HG02763 (cell line): ENCODE measurements at regions not wholly inside any gene's neighbourhood (a gene's known extent, or its start where the extent isn't known, plus 50 kb on each side); places are given as distances from the start of the nearest gene placed in this dataset.

Source experiments
- ATAC-seq: cut with Tn5 transposase; IDR thresholded peaks from one replicate; pipeline ENCODE4 v1.9.1; 2021; ENCODE audit warnings: mild to moderate bottlenecking, moderate library complexity; ENCODE audit not compliant: unreplicated experiment

DNA sequence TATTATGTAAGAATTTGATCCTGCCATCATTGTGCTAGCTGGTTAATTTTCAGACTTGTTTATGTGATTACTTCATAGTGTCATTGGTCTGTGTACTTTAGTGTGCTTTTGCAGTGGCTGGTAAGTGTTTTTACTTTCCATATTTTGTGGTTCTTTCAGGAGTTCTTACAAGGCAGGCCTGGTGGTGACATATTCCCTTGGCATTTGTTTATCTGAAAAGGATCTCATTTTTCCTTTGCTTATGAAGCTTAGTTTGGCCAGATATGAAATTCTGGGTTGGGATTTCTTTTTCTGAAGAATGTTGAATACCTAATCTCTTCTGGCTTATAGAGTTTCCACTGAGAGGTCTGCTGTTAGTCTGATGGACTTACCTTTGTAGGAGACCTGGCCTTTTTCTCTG is 72.8 kb upstream of the MC4R start:
- no peak for ATAC-seq

DNA sequence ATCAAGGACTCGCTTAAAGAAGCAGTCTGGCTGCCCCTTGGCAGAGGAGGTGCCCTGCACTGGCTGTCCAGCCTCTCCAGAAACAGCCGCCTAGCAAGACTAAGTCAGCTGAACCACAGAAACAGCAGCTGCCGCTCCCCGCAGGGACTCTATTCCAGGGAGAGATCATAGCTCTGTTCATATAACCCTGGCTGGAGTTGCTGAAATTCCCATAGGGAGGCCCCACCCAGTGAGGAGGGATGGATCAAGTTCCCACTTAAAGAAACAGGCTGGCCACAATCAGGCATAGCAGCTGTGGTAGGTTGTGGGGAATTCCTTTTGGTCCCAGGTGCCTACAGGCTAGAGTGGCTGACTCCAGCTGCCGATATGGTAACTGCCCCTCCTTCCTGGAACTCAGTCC is 74.2 kb upstream of the MC4R start:
- ATAC-seq = no peak

DNA sequence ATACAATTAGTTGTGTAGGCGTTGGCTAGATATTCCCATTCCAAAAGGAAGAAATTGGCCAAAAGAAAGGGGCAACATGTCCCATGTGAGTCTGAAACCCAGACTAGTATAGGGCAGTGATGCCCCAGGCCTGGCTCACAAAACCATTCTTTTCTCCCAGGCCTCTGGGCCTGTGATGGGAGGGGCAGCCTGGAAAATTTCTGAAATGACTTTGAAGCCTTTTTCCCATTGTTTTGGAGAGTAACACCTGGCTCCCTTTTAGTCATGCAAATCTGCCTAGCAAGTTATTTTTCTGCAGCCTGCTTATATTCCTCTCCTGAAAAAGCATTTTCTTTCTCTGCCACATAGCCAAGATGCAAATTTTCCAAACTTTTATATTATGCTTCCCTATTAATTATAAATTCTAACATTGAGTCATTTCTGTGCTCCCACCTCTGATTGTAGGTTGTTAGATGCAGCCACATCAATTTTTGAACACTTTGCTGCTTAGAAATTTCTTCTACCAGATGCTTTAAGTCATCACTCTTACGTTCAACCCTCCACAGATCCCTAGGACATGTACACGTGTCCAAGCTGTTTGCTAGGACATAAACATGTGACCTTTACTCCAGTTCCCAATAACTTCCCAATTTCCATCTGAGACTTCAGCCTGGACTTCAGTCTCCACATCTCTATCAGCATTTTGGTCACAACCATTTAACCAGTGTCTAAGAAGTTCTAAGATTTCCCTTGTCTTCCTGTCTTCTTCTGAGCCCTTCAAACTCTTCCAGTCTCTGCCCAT is 76.1 kb upstream of the MC4R start:
- no peak for ATAC-seq

DNA sequence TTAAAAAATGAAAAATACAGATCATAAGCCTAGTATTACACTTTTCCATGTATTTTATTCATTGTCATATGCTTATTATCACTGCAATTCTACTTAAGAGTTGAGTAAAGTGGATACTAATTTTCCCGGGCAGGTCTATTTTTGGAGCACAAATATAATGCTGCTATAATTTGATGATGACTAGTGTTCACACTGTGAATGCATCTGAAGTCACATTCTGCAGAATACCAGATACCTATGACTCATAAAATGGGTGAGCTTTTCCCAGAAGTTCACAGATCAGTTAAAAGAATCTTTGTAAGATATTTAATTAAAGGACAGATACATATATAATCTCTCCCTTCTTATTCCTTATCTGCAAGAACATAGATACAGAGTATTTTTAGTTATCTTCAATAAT is 79.8 kb upstream of the MC4R start:
- no peak for ATAC-seq

DNA sequence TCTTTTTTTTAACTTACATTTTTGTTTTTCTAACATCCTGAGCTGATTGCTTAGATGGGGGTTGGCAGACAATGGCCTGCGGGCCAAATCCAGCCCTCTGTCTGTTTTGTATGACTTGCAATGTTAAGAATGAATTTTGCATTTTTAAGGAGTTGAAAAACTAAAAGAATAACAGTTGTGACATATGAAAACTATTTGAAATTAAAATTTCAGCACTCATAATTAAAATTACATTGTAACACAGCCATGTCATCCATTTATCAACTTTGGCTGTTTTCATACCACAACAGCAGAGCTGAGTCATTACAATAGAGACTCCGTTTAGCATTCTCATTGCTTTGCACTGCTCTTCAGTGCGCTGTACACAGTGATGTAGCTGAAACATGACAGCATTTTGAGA is 94.1 kb upstream of the MC4R start:
- no peak for ATAC-seq

DNA sequence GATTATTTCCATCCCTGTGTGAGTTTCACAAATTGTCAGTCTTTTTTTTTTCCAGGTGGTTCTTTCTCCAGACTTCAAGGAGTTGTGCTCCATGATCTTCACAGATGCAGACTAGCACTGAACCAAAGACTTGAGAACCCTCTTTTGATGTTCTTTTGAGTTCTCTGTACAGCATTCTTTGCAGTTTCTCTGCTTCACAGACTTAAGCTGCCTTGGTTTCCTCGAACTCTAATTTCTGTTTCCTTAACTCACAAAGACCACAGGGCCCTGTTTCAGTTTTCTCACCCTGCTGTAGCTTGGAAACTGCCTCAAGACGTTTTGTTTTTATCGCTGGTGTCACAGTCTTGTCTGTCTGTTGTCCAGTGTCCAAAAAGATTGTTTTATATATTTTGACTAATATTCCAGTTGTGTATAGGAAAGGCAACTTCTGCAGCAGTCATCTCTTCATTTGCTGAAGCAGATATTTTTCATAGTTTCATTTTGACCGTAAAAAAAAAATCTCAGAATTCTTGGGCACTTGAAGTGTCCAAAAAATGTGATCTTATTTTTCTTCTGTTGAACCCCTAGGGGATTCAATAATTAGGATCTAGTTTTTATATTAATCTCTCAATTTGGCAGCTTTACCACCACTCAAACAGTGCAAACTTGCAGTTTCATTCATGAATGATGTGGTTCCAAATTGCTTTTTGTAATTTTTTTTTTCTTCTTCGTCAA is 97.0 kb upstream of the MC4R start:
- no peak for ATAC-seq

DNA sequence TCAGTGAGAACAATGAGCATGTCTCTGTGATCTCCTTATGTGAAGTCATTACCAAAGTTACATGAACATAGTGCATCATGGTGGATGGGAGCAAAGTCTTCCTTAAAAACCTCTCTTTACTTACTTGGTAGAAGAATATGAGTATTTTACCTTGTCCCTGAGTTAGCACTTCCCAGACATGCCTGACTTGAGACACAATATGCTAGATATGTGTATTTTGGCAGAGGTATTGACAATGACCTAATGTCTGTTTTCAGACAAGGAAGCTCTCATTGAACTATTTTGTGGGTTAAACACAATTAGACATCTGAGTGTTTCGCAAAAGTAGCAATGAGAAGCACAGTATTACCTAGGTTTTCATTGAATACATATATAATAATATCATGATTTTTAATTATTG is 99.1 kb upstream of the MC4R start:
- ATAC-seq = no peak

DNA sequence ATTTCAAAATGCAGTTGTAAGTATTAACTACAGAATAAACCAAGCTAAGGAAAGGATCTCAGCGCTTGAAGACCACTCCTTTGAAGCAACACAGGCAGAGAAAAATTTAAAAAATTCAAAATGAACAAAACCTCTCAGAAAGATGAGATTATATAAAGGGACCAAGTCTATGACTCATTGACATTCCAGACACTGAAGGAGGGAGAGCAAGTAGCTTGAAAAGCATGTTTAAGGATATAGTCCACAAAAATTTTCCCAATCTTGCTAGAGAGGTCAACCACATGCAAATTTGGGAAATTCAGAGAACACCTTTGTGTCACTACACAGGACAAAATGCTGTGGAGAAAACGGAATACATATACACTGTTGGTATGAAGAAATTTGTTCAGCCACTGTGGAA is 112.6 kb upstream of the MC4R start:
- ATAC-seq = no peak

DNA sequence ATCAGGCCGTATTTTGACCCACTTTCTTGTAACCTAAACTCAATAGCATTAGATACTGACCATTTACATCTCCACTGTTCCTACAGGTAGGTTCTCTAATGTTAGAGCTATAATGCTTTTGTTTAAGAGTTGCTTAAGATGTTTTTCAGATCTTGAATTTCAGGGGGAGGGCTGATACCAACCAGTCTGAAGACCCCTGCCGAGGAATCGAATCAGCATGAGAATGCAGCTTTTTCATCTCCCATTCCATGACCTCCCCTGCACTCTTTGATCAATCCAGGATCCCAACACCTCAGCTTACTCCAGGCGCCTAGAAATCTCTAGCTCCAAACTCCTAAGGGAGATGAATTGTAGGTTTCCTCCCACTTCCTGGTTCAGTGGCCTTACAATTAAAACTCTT is 120.5 kb upstream of the MC4R start:
- no peak for ATAC-seq

DNA sequence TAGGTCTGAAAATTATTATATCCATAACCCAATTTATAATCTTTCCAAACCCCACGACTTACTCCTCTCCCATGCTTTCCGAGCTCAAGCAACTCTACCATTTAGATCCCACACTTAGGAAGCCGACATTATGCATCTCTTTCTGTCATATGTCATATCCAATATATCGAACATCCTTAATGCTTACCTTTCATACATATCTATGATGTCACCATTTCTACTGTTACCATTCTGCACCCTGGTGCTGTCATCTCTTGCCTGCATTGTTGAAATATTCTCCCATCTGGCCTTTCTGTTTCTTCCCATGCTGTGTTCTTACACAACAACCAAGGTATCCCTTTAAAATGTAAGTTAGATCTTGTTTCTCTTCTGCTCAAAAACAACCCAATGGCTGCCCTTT is 127.1 kb upstream of the MC4R start:
- ATAC-seq = no peak

DNA sequence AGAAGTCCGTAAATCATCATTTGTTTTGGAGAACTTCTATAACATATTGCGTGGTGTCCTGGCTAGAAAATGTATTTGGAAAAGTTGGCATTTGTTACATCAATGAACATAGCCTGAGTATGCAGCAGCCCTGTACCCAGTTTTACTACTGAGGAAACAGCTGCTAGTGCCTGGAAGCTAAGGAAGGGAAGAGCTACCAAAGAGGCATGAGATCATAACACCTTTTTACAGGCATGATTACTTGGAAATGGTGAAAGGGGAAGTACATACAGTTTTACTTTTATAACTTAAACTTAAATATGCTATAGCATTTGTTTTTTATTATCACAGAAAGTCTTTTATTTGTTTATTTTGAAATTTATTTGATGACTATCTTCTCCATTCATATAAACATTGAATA is 128.4 kb upstream of the MC4R start:
- no peak for ATAC-seq

DNA sequence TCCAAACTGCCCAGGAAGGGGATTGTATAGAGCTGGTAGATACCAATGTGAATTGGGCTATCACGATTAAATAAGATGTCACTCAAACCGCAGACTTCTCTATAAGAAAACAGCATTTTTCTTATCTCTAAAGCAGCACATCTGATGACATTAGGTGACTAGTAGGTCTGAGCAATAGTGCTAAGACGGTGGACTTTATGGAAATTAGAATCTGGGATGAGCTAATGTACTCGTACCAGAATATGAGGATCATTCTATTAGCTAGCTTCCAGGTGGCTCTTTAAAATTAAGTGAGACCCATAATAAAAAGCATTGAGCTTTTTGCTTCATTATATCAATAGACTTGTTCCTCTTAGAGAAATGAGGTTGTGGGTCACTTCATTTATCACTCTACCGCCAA is 130.0 kb upstream of the MC4R start:
- ATAC-seq = no peak

DNA sequence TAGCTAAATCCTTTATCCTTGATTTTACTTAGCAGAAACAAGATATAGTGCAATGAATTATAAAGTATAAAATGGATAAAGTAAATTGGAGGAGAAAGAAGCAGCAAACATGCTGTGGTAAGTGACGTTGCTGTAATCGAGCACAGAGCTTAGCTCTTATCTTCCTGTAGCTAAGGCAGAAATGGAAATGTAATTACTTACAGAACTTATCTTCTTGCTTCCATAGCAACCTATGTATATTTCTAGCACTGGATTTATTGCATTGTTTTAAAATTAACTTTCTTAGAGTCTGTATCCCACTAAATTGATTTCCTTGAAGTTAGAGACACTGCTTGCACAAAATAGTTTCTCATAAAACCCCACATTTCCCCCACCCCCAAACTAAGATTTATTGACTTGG is 130.6 kb upstream of the MC4R start:
- no peak for ATAC-seq

DNA sequence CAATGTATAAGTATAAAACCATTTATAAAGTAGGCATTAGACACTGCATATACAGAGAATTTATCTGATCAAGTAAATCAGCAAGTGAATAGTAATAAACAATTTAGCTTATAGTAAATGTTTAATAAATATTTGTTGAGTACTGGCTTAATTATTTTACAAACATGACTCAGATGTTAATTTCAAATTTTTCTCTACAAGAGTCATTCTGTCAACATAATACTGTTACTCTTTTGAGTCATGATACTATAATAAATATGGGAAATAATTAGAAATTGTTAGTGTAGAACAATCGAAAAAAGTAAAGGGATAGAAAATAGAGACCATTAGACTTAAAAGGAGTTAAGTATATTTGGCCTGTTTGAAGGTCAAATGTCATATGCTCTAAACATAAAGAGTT is 133.6 kb upstream of the MC4R start:
- no peak for ATAC-seq

DNA sequence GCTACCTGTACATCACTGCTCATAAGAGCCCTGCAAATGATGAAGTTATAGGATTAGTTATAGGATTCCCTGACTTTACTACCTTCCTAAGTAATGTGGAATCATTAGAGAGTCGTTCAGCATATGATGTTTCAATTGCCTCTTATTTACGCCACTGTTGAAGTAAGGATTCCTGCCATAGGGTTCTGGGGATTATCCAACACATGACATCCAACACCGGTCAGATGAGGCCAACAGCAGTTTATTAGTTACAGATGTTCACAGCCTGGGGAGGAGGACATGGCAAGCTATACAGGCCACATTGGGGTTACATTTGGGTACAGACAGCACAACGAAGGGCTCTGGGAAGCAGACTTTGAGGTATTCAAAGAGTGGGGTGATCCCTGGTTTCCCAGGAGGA is 134.1 kb upstream of the MC4R start:
- ATAC-seq = no peak

DNA sequence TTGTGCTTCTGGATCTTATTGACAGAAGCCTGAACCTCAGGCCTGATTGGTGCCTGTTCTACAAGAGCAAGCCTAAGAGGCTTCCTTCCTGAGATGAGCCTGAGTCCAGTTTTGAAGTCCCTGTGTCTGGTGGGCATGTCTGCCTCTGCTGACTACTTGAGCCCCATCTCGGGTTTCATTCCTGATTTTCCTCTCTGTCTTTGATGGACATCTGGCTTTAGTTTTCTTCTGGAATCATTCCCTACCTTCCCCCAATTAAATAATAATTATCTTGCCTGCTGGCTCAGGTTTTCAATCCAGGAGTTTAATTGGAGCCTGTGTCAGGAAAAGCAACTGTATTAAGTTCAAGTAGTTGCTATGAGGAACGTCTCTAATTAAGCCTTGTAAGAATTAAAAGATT is 135.5 kb upstream of the MC4R start:
- ATAC-seq = no peak

DNA sequence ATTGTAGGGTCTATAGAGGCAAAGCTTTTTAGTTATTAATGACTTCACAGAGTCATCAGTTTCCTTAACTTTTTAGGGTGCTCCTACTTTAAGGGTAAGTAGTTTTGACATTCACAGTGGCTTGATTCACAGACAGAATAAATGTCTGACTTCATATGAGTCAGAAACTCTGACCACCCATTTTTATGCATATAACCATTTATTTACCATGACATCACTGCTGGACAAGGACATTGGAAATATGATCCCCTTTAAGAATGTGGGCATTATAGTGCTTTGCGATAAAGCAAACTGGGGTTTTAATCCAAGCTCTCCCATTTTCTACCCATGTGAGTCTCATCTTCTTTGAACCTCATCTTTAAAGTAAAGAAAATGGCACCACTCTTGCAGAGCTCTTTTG is 162.0 kb upstream of the MC4R start:
- no peak for ATAC-seq

DNA sequence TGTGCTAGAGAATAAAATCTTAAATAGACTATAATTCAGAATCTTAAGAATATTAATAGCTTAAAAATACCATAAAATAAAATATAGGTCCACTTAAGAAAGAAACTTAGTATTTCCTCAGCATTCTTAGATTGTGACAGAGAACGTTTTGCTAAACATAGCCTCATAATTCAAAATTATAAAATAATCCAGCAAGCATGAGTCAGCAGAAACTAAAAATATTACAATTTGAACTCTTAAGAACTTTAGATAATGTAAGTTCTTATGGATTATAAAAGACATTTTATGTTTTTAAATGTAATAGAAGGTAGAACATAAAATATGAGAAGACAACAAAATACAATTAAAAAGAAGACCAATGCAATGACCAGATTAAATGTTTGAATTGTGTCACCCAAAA is 164.5 kb upstream of the MC4R start:
- ATAC-seq = no peak

DNA sequence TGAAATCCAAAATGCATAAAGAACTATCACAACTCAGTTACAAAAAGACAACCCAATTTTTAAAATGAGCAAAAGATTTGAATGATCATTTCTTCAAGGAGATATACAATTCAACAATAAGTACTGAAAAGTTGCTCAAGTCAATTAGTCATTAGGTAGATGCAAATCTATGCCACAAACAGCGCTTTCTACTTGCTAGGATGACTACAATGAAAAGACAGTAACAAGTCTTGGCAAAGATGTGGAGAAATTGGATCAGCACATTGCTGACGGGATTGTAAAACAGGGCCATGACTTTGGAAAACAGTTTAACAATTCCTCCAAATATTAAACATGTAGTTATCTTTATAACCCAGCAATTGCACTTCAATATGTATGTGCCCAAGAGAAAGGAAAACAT is 166.3 kb upstream of the MC4R start:
- no peak for ATAC-seq

DNA sequence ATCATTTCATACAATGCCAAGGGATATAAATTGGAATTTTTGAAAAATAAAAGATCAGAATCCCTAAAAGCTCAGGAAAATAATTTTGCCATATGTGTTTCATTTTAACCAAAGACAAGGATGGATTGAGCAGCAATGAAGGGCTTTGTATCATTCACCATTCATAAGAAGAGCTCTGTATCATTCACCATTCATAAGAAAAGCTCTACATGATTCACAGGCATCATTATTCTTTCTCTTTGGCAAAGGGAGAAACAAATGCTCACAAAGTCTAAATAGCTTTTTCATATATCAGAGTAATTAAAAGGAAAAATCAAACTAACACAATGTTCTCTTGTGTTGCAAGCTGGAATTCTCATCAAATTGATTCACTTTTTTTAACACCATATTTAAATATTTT is 169.1 kb upstream of the MC4R start:
- ATAC-seq = no peak

DNA sequence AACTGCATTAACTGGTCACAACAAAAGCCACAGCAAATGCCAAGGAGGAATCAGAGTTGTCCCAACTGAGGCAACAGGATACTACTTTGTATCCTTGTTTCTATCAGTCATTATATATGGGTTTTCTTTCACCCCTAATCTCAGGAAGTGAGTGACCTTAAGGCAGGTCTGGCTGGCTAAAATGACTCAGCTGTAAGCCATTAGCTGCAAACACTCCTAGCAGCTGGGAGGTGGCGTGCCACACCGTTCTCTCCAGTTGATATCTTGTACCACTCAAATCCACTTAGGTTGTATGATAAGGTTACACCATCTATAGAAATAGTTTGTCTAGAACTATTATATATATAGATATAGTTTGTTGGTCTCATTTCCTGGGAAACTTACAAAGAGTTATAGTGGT is 171.1 kb upstream of the MC4R start:
- ATAC-seq = no peak

DNA sequence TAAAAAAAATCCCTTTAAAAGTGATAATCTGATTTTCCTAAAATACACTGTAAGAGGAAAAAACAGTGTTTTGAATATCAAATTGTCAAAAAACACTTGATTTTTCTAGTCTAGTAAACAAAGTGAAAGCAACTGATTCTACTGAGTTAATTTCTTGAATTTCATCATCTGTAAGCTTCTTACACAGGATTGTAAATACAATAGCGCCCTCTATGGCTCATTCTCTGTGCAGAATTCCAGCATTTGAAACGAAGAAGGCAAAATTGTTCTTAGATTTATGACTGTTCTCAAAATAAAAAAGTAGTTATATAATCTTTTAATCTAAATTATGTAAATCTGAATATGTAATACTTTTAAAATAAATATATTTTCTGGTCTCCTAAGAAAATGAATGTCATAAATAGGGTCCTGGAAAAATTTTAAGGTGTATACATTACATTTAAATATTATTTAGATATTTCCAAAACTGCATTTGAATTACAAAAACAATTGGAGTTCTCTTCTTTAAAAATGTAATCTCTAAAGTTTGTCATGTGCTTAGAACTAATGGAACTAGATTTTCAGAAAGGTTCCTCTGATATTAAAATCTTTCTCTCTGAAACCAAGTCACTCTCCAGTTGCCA is 176.9 kb upstream of the MC4R start:
- no peak for ATAC-seq
